CD4-positive, alpha-beta T cell (primary cell): ENCODE measurements at regions not wholly inside any gene's neighbourhood (a gene's known extent, or its start where the extent isn't known, plus 50 kb on each side); places are given as distances from the start of the nearest gene placed in this dataset.

Experiments used
- ATAC-seq: fragments of 200-7000 bp; cut with Tn5 transposase; one replicate; pipeline ENCODE4 v1.10.0; 2022; ENCODE audit warnings: mild to moderate bottlenecking; ENCODE audit not compliant: poor library complexity
- CTCF ChIA-PET: fragments of 350-600 bp; sonication (Branson Sonifier 250); formaldehyde crosslinking; loops from one replicate; lab custom pipeline; 2021; ENCODE audit warnings: antibody characterized with exemption, inconsistent platforms; lab: Charles Lee
- POLR2A ChIA-PET: fragments of 350-600 bp; sonication (Branson Sonifier 250); formaldehyde crosslinking; loops from one replicate; lab custom pipeline; 2021; ENCODE audit warnings: antibody characterized with exemption, inconsistent platforms; lab: Charles Lee
- DNase-seq, 14 experiments: peaks; one replicate each; pipeline ENCODE4 v3.0.0-alpha.2; 2013 to 2020; ENCODE audit warnings: mixed read lengths in 2 of 14
- H3K27ac ChIP-seq, 2 donors: one replicate each; pipeline versions ENCODE4 v1.5.1 to v1.7.0; 2013; ENCODE audit warnings: low read length in 2 of 2, low read depth in 1 of 2, mild to moderate bottlenecking in 1 of 2
- H3K27me3 ChIP-seq, 2 experiments: 1 replicate in 1 of 2; 2 replicates in 1 of 2; pipeline versions ENCODE4 v1.6.1 to v1.7.0; 2013; ENCODE audit warnings: low read length in 2 of 2, control low read depth in 1 of 2, mild to moderate bottlenecking in 1 of 2, moderate library complexity in 1 of 2; ENCODE audit not compliant: insufficient read depth in 2 of 2, control insufficient read depth in 1 of 2
- H3K36me3 ChIP-seq: one replicate; pipeline ENCODE4 v1.6.1; 2013; ENCODE audit warnings: low read length, control low read depth; ENCODE audit not compliant: insufficient read depth
- H3K4me1 ChIP-seq: one replicate; pipeline ENCODE4 v1.6.1; 2013; ENCODE audit warnings: low read length, control low read depth; ENCODE audit not compliant: insufficient read depth
- H3K4me3 ChIP-seq: one replicate; pipeline ENCODE4 v1.5.1; 2013; ENCODE audit warnings: mild to moderate bottlenecking, low read length, moderate library complexity
- H3K9me3 ChIP-seq, 2 experiments: 1 replicate in 1 of 2; 2 replicates in 1 of 2; pipeline versions ENCODE4 v1.6.1 to v1.7.0; 2013; ENCODE audit warnings: low read length in 2 of 2, mild to moderate bottlenecking in 2 of 2, control low read depth in 1 of 2, moderate library complexity in 1 of 2; ENCODE audit not compliant: control insufficient read depth in 1 of 2, insufficient read depth in 1 of 2
- H3K27ac Mint-ChIP-seq: one replicate; pipeline ENCODE4 v1.8.0; 2020; ENCODE audit warnings: mixed read lengths
- H3K27me3 Mint-ChIP-seq: one replicate; pipeline ENCODE4 v1.8.0; 2021; ENCODE audit warnings: mixed read lengths
- H3K36me3 Mint-ChIP-seq: one replicate; pipeline ENCODE4 v1.8.0; 2021; ENCODE audit warnings: low read depth, mixed read lengths
- H3K4me1 Mint-ChIP-seq: one replicate; pipeline ENCODE4 v1.8.0; 2021; ENCODE audit warnings: low read depth, mixed read lengths
- H3K4me3 Mint-ChIP-seq: one replicate; pipeline ENCODE4 v1.8.0; 2020; ENCODE audit warnings: mild to moderate bottlenecking, mixed read lengths
- H3K9me3 Mint-ChIP-seq: one replicate; pipeline ENCODE4 v1.8.0; 2020; ENCODE audit warnings: mixed read lengths
- CTCF ChIP-seq: fragments of 200-600 bp; IDR thresholded peaks from one replicate; pipeline ENCODE4 v1.8.0; 2022; ENCODE audit warnings: antibody characterized with exemption, mild to moderate bottlenecking
- intact Hi-C, 2 experiments: fragments of 100-400 bp; cut with DNase I in 1 of 2; cut with micrococcal nuclease in 1 of 2; formaldehyde crosslinking; loops; one replicate each; pipeline versions ENCODE4 v1.15.1 to v1.9.0; 2023 to 2025; cut with DNase I, micrococcal nuclease

- Histone ChIP-seq H3K9me3 (no peaks in the 10 kb centered on the region), H3K27me3 (no peaks in the 10 kb centered on the region), H3K4me1 (no peaks in the 10 kb centered on the region), H3K36me3 (no peaks in the 10 kb centered on the region), H3K27ac (no peak overlapping the region), H3K4me3 (no peak overlapping the region)
- ATAC-seq (no peak), DNase-seq (no peak)
- POLR2A ChIA-PET = no interaction called here
- Mint-ChIP-seq H3K27ac (no peak overlapping the region), H3K4me3 (no peak overlapping the region), H3K36me3 (no peaks in the 10 kb centered on the region), H3K4me1 (no peaks in the 10 kb centered on the region), H3K9me3 (no peaks in the 10 kb centered on the region), H3K27me3 (no peaks in the 10 kb centered on the region)
- TF ChIP-seq CTCF = no peak
- CTCF ChIA-PET = no interaction called here
- intact Hi-C loops = no loop called here
Observed at GRCh38 chr3:24589931-24590880, 95.6 kb upstream of the THRB start.

GRCh38 chr3:24591191-24591590 lies 96.5 kb upstream of the THRB start:
- ChIA-PET CTCF (no interaction called here), POLR2A (no interaction called here)
- Mint-ChIP-seq H3K36me3 (no peaks in the 10 kb centered on the region), H3K9me3 (no peaks in the 10 kb centered on the region), H3K4me3 (no peak overlapping the region), H3K27me3 (no peaks in the 10 kb centered on the region), H3K4me1 (no peaks in the 10 kb centered on the region), H3K27ac (no peak overlapping the region)
- Histone ChIP-seq H3K4me1 (no peaks in the 10 kb centered on the region), H3K4me3 (no peak overlapping the region), H3K9me3 (no peaks in the 10 kb centered on the region), H3K27me3 (no peaks in the 10 kb centered on the region), H3K36me3 (no peaks in the 10 kb centered on the region), H3K27ac (no peak overlapping the region)
- intact Hi-C loops = no loop called here
- no peak for ATAC-seq
- no peak for DNase-seq
- no peak for TF ChIP-seq CTCF

- Mint-ChIP-seq H3K4me3 (no peak overlapping the region), H3K36me3 (no peaks in the 10 kb centered on the region), H3K27ac (no peak overlapping the region), H3K27me3 (no peaks in the 10 kb centered on the region), H3K4me1 (no peaks in the 10 kb centered on the region), H3K9me3 (no peaks in the 10 kb centered on the region)
- intact Hi-C loops = no loop called here
- no peak for DNase-seq
- no peak overlapping the region for H3K4me3 ChIP-seq
- ATAC-seq = no peak
- H3K9me3 ChIP-seq = no peaks in the 10 kb centered on the region
- no peak for TF ChIP-seq CTCF
- ChIA-PET CTCF (no interaction called here), POLR2A (no interaction called here)
- no peaks in the 10 kb centered on the region for H3K4me1 ChIP-seq
- no peaks in the 10 kb centered on the region for H3K27me3 ChIP-seq
- H3K36me3 ChIP-seq = no peaks in the 10 kb centered on the region
- no peak overlapping the region for H3K27ac ChIP-seq
Observed at GRCh38 chr3:24591661-24592555, 97.3 kb upstream of the THRB start.
